Liver (tissue), 3 donors: ENCODE measurements at regions not wholly inside any gene's neighbourhood (a gene's known extent, or its start where the extent isn't known, plus 50 kb on each side); places are given as distances from the start of the nearest gene placed in this dataset.

ENCODE experiments used
- ATF3 ChIP-seq: IDR thresholded peaks from 2 replicates; pipeline ENCODE4 v1.6.1; 2016; ENCODE audit warnings: antibody characterized with exemption
- CTCF ChIP-seq: fragments of 150-350 bp; IDR thresholded peaks from 2 replicates; pipeline ENCODE4 v1.5.1; 2017; ENCODE audit warnings: improper control_type of control experiment, low read depth, low read length; ENCODE audit not compliant: missing input control
- JUND ChIP-seq, 2 donors: IDR thresholded peaks; 2 replicates each; pipeline ENCODE4 v1.6.1; 2016; ENCODE audit warnings: antibody characterized with exemption in 2 of 2
- MAX ChIP-seq: IDR thresholded peaks from 2 replicates; pipeline ENCODE4 v1.6.1; 2016; ENCODE audit warnings: antibody characterized with exemption
- NR2F2 ChIP-seq: IDR thresholded peaks from 2 replicates; pipeline ENCODE4 v1.6.1; 2016; ENCODE audit warnings: antibody characterized with exemption
- RAD21 ChIP-seq, 2 donors: IDR thresholded peaks; 2 replicates each; pipeline ENCODE4 v1.6.1; 2016; ENCODE audit warnings: antibody characterized with exemption in 2 of 2, mild to moderate bottlenecking in 2 of 2
- REST ChIP-seq: IDR thresholded peaks from 2 replicates; pipeline ENCODE4 v1.6.1; 2016; ENCODE audit warnings: antibody characterized with exemption, mild to moderate bottlenecking
- RXRA ChIP-seq, 2 donors: IDR thresholded peaks; 2 replicates each; pipeline ENCODE4 v1.6.1; 2017 to 2018; ENCODE audit warnings: antibody characterized with exemption in 2 of 2, mild to moderate bottlenecking in 1 of 2
- SP1 ChIP-seq: IDR thresholded peaks from 2 replicates; pipeline ENCODE4 v1.6.1; 2018; ENCODE audit warnings: antibody characterized with exemption, mild to moderate bottlenecking
- TAF1 ChIP-seq: conservative IDR thresholded peaks from 2 replicates; pipeline ENCODE4 v1.6.1; 2016; ENCODE audit warnings: antibody characterized with exemption, mild to moderate bottlenecking
- YY1 ChIP-seq: IDR thresholded peaks from 2 replicates; pipeline ENCODE4 v1.6.1; 2016; ENCODE audit warnings: antibody characterized with exemption, mild to moderate bottlenecking
- ZBTB33 ChIP-seq: IDR thresholded peaks from 2 replicates; pipeline ENCODE4 v1.6.1; 2016; ENCODE audit warnings: antibody characterized with exemption
- donor health status: healthy.
- donor health status: healthy.

- TF ChIP-seq ATF3 (no peak), JUND (IDR thresholded peaks at IDR 0.05) (no peak), SP1 (no peak), CTCF (no peak), TAF1 (no peak), MAX (no peak), ZBTB33 (no peak), NR2F2 (no peak), RXRA (IDR thresholded peaks at IDR 0.05) (no peak), REST (no peak), YY1 (no peak), RAD21 (IDR thresholded peaks at IDR 0.05) (no peak)
Measured at GRCh38 chr6:163991321-163991720, 576.8 kb downstream of the QKI start.
